ENCODE measurements at regions not wholly inside any gene's neighbourhood (a gene's known extent, or its start where the extent isn't known, plus 50 kb on each side); places are given as distances from the start of the nearest gene placed in this dataset.

DNA sequence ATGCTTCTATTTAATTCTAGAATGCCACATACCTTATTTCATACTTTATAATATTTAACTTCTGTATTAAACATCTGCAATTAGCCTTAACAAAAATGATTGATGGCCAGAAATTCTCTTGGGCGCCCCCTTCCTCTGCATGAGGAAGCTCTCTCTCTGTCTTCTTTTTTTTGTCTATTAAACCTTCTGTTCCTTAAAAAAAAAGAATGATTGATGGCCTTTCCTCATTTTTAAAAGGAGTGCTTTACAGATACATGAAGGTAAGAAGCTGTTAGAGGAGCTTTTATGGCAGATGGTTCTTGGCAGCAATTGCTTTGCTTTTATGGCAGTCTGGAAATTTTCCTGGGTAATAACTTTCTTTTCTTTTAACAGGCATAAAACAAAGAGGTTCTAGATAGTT lies 526.9 kb downstream of the SLC4A3 start:
- TF ChIP-seq, protein P1, sequence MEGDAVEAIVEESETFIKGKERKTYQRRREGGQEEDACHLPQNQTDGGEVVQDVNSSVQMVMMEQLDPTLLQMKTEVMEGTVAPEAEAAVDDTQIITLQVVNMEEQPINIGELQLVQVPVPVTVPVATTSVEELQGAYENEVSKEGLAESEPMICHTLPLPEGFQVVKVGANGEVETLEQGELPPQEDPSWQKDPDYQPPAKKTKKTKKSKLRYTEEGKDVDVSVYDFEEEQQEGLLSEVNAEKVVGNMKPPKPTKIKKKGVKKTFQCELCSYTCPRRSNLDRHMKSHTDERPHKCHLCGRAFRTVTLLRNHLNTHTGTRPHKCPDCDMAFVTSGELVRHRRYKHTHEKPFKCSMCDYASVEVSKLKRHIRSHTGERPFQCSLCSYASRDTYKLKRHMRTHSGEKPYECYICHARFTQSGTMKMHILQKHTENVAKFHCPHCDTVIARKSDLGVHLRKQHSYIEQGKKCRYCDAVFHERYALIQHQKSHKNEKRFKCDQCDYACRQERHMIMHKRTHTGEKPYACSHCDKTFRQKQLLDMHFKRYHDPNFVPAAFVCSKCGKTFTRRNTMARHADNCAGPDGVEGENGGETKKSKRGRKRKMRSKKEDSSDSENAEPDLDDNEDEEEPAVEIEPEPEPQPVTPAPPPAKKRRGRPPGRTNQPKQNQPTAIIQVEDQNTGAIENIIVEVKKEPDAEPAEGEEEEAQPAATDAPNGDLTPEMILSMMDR (IDR thresholded peaks at IDR 0.05 in 8 of 11, conservative IDR thresholded peaks at IDR 0.05 in 3 of 11), result no peak
- TF ChIP-seq POLR2A (IDR thresholded peaks at IDR 0.05), result no peak
